Hepatocyte (in vitro differentiated cells): ENCODE measurements at regions not wholly inside any gene's neighbourhood (a gene's known extent, or its start where the extent isn't known, plus 50 kb on each side); places are given as distances from the start of the nearest gene placed in this dataset.

ENCODE experiments used
- DNase-seq: peaks from one replicate; pipeline ENCODE4 v3.0.0-alpha.2; 2016; ENCODE audit warnings: low spot score
- H2AFZ ChIP-seq: fragments of 200-600 bp; sonication (generic); 2 replicates; pipeline ENCODE4 v1.6.0; 2016; ENCODE audit warnings: antibody characterized with exemption, mild to moderate bottlenecking
- H3K27ac ChIP-seq: fragments of 200-600 bp; sonication (generic); 2 replicates; pipeline ENCODE4 v1.5.1; 2016; ENCODE audit warnings: mild to moderate bottlenecking
- H3K27me3 ChIP-seq: fragments of 200-600 bp; sonication (generic); 2 replicates; pipeline ENCODE4 v1.6.1; 2016
- H3K36me3 ChIP-seq: fragments of 200-600 bp; sonication (generic); replicated peaks from 2 replicates; pipeline ENCODE4 v1.5.1; 2016; ENCODE audit warnings: low read depth; ENCODE audit not compliant: insufficient read depth
- H3K4me1 ChIP-seq: fragments of 200-600 bp; sonication (generic); 2 replicates; pipeline ENCODE4 v1.5.1; 2016; ENCODE audit warnings: mild to moderate bottlenecking, moderate library complexity; ENCODE audit not compliant: insufficient read depth
- H3K4me2 ChIP-seq: fragments of 200-600 bp; sonication (generic); 2 replicates; pipeline ENCODE4 v1.6.0; 2016
- H3K4me3 ChIP-seq: fragments of 200-600 bp; sonication (generic); 2 replicates; pipeline ENCODE4 v1.5.1; 2016; ENCODE audit warnings: mild to moderate bottlenecking
- H3K79me2 ChIP-seq: fragments of 200-600 bp; sonication (generic); 2 replicates; pipeline ENCODE4 v1.6.0; 2017; ENCODE audit warnings: mild to moderate bottlenecking
- H3K9me2 ChIP-seq: fragments of 200-600 bp; sonication (generic); replicated peaks from 2 replicates; pipeline ENCODE4 v1.6.0; 2017; ENCODE audit warnings: mild to moderate bottlenecking; ENCODE audit not compliant: insufficient read depth
- H3K9me3 ChIP-seq: fragments of 200-600 bp; sonication (generic); 2 replicates; pipeline ENCODE4 v1.5.1; 2016; ENCODE audit warnings: low read depth, mild to moderate bottlenecking
- H4K20me1 ChIP-seq: fragments of 200-600 bp; sonication (generic); 2 replicates; pipeline ENCODE4 v1.6.0; 2016; ENCODE audit warnings: mild to moderate bottlenecking; ENCODE audit not compliant: insufficient read depth, poor library complexity, severe bottlenecking
- CTCF ChIP-seq: fragments of 200-600 bp; sonication (generic); IDR thresholded peaks from 2 replicates; pipeline ENCODE4 v1.5.1; 2016; ENCODE audit warnings: antibody characterized with exemption, mild to moderate bottlenecking; ENCODE audit not compliant: poor library complexity
- EZH2 ChIP-seq: fragments of 200-600 bp; sonication (generic); IDR thresholded peaks from 2 replicates; pipeline ENCODE4 v1.6.1; 2016; ENCODE audit warnings: antibody characterized with exemption, mild to moderate bottlenecking, borderline replicate concordance
- EZH2phosphoT487 ChIP-seq: fragments of 200-600 bp; sonication (generic); IDR thresholded peaks from one replicate; pipeline ENCODE4 v1.6.1; 2018; ENCODE audit warnings: antibody characterized with exemption, mild to moderate bottlenecking, low read depth, moderate library complexity; ENCODE audit not compliant: unreplicated experiment, severe bottlenecking
- WGBS: methylation state at CpG from one replicate; pipeline ENCODE4 v1.1.6; 2016; ENCODE audit warnings: low lambda C conversion rate; ENCODE audit errors: missing lambda C conversion rate; 5-methylcytosine and 5-hydroxymethylcytosine counted together

GRCh38 chr4:93888308-93888707 lies 59.8 kb downstream of the ATOH1 start:
- Histone ChIP-seq H3K27ac (no peak overlapping the region), H2AFZ (no peak overlapping the region), H3K36me3 (no peaks in the 10 kb centered on the region), H4K20me1 (no peaks in the 10 kb centered on the region), H3K79me2 (no peaks in the 10 kb centered on the region), H3K4me2 (no peak overlapping the region), H3K4me1 (no peaks in the 10 kb centered on the region), H3K9me3 (no peaks in the 10 kb centered on the region), H3K9me2 (no peaks in the 10 kb centered on the region), H3K27me3 (no peaks in the 10 kb centered on the region), H3K4me3 (no peak overlapping the region)
- no peak for TF ChIP-seq CTCF
- TF ChIP-seq EZH2, result no peak
- no peak for TF ChIP-seq EZH2phosphoT487
- no peak for DNase-seq

- H3K79me2 ChIP-seq, result no peaks in the 10 kb centered on the region
- H2AFZ ChIP-seq, result no peak overlapping the region
- no peak overlapping the region for H3K4me3 ChIP-seq
- H3K9me3 ChIP-seq, result no peaks in the 10 kb centered on the region
- TF ChIP-seq EZH2 (no peak), CTCF (no peak), EZH2phosphoT487 (no peak)
- no peaks in the 10 kb centered on the region for H3K9me2 ChIP-seq
- H3K27me3 ChIP-seq, result no peaks in the 10 kb centered on the region
- H3K27ac ChIP-seq, result no peak overlapping the region
- no peaks in the 10 kb centered on the region for H3K36me3 ChIP-seq
- H4K20me1 ChIP-seq, result no peaks in the 10 kb centered on the region
- H3K4me2 ChIP-seq, result no peak overlapping the region
- no peaks in the 10 kb centered on the region for H3K4me1 ChIP-seq
- DNase-seq, result no peak
Measured at GRCh38 chr4:93888768-93889167, 60.2 kb downstream of the ATOH1 start.

- Histone ChIP-seq H3K79me2 (no peaks in the 10 kb centered on the region), H3K9me2 (no peaks in the 10 kb centered on the region), H3K9me3 (no peaks in the 10 kb centered on the region), H3K27ac (no peak overlapping the region), H3K4me2 (no peak overlapping the region), H3K27me3 (no peaks in the 10 kb centered on the region), H3K4me1 (no peaks in the 10 kb centered on the region), H3K36me3 (no peaks in the 10 kb centered on the region), H2AFZ (no peak overlapping the region), H4K20me1 (no peaks in the 10 kb centered on the region), H3K4me3 (no peak overlapping the region)
- 91% methylated on average over 2 of the region's 2 CpGs for WGBS
- TF ChIP-seq EZH2, result no peak
- TF ChIP-seq EZH2phosphoT487, result no peak
- no peak for DNase-seq
Measured at GRCh38 chr4:93891244-93891643, 62.7 kb downstream of the ATOH1 start.

- DNase-seq, result no peak
- 44% methylated on average over 2 of the region's 2 CpGs for WGBS
- no peaks in the 10 kb centered on the region for H3K4me1 ChIP-seq
- H3K27ac ChIP-seq, result no peak overlapping the region
- H3K9me3 ChIP-seq, result no peaks in the 10 kb centered on the region
- H3K9me2 ChIP-seq, result no peaks in the 10 kb centered on the region
- H2AFZ ChIP-seq, result no peak overlapping the region
- no peaks in the 10 kb centered on the region for H3K36me3 ChIP-seq
- H3K4me2 ChIP-seq, result no peak overlapping the region
- H3K27me3 ChIP-seq, result no peaks in the 10 kb centered on the region
- H4K20me1 ChIP-seq, result no peaks in the 10 kb centered on the region
- no peaks in the 10 kb centered on the region for H3K79me2 ChIP-seq
- H3K4me3 ChIP-seq, result no peak overlapping the region
- no peak for TF ChIP-seq CTCF
- TF ChIP-seq EZH2, result no peak
- no peak for TF ChIP-seq EZH2phosphoT487
Measured at GRCh38 chr4:93894995-93895394, 66.4 kb downstream of the ATOH1 start.
